ENCODE measurements at regions not wholly inside any gene's neighbourhood (a gene's known extent, or its start where the extent isn't known, plus 50 kb on each side); places are given as distances from the start of the nearest gene placed in this dataset.

- no peak for TF ChIP-seq EP300 (IDR thresholded peaks at IDR 0.05)
- no peak for TF ChIP-seq CTCF (IDR thresholded peaks at IDR 0.05)
- no peak for TF ChIP-seq POLR2A (IDR thresholded peaks at IDR 0.05)
Measured at GRCh38 chr1:116856312-116856711, 53.4 kb upstream of the PTGFRN start.
